ENCODE measurements at regions not wholly inside any gene's neighbourhood (a gene's known extent, or its start where the extent isn't known, plus 50 kb on each side); places are given as distances from the start of the nearest gene placed in this dataset.

GRCh38 chr11:37404231-37404630 is 806.2 kb upstream of the RAG2 start:
- TF ChIP-seq CTCF (IDR thresholded peaks at IDR 0.05): no peak
- TF ChIP-seq POLR2A (IDR thresholded peaks at IDR 0.05): no peak
- no peak for TF ChIP-seq POLR2AphosphoS5 (IDR thresholded peaks at IDR 0.05)
